ENCODE measurements at regions not wholly inside any gene's neighbourhood (a gene's known extent, or its start where the extent isn't known, plus 50 kb on each side); places are given as distances from the start of the nearest gene placed in this dataset.

DNA sequence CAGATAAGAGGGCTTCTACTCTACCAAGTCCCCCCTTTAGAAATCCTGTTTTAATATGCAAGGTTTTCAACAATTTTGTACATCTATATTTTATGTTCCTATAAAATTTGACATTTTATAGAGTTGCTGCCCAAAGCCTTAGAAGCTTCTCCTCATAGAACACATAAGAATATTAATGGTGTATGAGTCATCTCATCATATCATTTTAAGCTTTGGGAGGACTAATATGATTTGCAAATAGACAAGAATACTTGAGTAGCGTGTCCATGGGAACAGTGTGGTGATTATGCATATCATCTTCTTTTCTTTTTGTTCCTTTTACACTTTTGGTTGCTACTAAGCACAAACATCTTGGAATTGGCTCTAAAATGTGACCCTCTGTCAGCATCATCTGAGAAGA is 56.7 kb upstream of the HUWE1 start:
- TF ChIP-seq YY1 (IDR thresholded peaks at IDR 0.05; ENCODE audit: low read depth), result no peak
- TF ChIP-seq EP300 (IDR thresholded peaks at IDR 0.05; ENCODE audit: borderline replicate concordance), result no peak
- TF ChIP-seq CREB1 (IDR thresholded peaks at IDR 0.05; ENCODE audit: low read depth), result no peak

All from Ishikawa (cell line).